Stimulated activated CD8-positive, alpha-beta memory T cell treated with anti-CD3 and anti-CD28 coated beads, Interleukin-2, amount 100 ng/mL, for 48 hours (primary cell): ENCODE measurements at regions not wholly inside any gene's neighbourhood (a gene's known extent, or its start where the extent isn't known, plus 50 kb on each side); places are given as distances from the start of the nearest gene placed in this dataset.

Experiments
- DNase-seq, 2 donors: peaks; one replicate each; pipeline ENCODE4 v3.0.0-alpha.2; 2020; ENCODE audit warnings: low read depth in 2 of 2

DNA sequence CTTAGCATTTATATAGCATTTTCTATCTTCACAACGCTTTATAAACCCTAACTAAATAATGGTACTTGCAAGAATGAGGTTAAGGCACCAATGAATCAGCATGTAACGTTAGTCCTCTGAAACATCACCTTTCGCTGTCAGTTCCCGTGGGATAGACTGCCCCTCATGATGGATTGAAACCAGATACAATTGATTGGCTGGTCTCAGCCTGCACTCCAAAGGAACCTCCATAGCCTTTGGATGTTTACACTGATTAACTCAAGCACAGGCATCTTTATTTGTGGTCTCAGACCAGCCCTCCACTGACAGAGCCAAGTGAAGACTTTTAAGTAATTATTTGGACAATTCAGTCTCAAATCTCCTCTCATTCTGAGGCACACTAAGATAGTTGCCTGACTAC, 1339.4 kb upstream of the WWC1 start:
- DNase-seq, result no peak

DNA sequence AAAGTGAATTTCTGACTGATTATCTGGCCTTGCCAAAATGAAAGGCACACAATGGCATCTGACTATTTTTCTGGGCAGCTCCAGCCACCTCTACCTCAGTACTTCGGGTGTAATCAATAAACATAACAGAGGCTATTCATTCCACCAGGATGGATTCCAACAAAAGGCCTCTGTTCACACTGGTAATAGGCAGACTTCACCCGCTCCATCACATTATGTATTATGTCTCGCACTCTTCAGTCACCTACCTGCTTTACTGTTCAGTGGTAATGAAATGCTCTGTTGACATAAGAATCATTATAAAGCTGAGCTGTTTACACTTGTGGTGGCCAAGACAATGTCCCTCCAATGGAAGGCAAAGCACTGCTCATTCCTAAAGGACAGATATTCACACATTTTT, 1333.7 kb upstream of the WWC1 start:
- DNase-seq, result no peak

- no peak for DNase-seq
These were observed 1331.7 kb upstream of the WWC1 start for GRCh38 chr5:166959766-166960165.

- no peak for DNase-seq
These were observed 1330.4 kb upstream of the WWC1 start for GRCh38 chr5:166961028-166961427.

GRCh38 chr5:166961913-166962312, 1329.5 kb upstream of the WWC1 start:
- DNase-seq, result no peak

DNA sequence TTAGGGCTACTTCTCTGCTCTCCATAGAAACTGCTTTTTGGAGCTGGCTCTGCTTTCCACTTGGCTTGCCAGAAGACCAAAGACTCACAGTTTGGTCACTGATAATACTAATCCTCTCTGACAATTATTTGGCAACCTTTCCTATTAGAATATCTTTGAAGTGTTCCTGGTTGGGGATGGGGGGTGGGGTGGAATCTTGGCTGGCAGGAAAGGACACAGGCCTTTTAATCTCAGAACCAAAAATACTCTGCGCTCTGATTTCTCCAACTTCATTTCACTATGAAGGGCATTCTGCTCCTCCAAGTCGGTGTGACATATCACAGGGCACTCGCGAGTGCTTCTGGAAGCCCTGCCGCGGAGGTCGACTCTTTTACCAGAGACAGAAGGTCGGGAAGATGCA, 1329.0 kb upstream of the WWC1 start:
- DNase-seq, result no peak

- DNase-seq, result no peak
These were observed 1327.8 kb upstream of the WWC1 start for GRCh38 chr5:166963596-166963995.

DNA sequence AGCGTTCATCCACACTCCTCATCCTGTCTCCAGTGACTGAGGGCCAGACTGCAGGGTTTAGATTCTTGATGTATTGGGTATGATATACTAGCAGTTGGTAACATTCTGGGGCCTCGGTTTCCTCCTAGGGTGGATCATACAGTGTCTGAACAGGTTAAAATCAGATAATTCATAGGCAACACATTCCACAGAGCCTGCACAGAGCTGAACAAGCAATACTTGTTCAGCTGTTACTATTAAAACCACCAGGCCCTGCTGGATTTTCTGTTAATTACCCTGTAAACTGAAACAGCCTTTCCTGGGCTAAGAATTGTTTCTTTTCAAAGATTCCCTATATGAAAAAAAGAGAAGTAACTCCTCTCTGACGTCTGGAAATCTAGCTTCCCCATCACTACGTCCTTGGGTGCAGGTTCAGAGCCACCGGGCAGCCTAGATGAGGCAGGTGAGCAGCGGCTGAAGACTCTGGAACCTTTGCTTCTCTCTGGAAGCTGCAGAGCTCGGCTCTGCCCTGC, 1313.5 kb upstream of the WWC1 start:
- no peak for DNase-seq

DNA sequence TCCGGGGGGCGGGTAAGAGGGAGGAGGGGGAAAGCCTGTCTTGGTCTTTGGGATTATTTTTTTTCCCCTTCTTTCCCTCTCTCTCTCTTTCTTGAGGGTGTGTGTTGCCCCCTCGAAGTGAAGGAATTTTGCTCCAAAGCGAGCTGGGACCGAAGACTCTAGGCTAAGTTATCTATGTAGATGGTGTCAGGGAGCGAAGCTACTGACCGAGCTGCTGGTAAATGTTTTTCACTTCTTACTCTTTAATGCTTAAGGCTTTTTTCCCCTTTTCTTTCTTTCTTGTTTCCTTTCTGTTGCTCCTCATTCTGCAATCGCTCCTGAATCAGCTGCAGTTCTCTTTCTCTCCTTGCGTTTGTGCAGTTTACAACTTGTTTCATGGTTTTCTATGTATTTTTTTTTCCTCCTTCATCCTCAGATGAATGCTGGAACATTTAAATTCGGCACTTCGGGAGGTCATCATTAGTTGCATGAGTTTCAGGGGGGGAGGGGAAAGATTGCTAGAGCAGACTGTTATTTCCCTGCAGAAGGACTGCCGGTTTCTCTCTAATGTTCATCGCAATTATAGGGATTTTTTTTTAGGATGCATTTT, 1312.0 kb upstream of the WWC1 start:
- DNase-seq, result no peak

DNA sequence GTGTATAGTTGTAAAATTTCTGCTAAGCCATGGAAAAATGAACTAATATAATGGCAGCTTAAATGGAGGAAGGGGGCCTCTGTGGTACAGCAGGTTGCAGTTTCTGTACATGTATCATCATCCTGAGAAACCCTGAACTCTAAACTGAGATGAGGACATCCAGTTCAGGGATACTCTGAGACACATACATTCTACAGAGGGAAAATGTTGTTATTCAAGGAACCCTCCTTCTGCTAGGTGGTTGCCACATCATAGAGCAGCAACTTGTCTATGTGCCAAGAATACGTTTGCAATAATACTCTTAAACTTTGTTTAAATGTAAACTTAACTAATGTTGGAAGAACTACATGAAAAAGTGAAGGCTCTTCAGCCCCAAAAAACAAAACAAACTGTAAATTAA, 1310.8 kb upstream of the WWC1 start:
- DNase-seq, result no peak

- DNase-seq, result no peak
These were observed 1309.2 kb upstream of the WWC1 start for GRCh38 chr5:166982226-166982625.

GRCh38 chr5:166991601-166992000, 1299.8 kb upstream of the WWC1 start:
- DNase-seq, result no peak

DNA sequence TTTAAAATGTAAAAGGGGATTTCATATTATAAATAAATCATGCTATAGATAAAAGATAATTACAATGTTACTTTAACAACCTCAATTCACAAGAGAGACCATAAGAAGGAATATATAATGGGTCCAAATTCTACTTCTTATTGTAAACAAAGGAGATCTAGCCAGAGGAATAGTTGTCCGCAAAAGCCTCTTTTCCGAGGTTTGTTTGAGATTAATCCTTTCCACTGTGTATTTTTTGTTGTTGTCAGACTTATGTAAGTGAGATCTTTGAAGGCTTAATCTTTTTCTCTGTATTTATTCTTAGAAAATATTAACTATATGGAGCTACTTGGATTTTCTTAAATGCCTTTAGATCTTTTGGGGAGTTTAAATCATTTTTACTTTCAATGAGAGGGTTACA, 1299.3 kb upstream of the WWC1 start:
- DNase-seq, result no peak

DNA sequence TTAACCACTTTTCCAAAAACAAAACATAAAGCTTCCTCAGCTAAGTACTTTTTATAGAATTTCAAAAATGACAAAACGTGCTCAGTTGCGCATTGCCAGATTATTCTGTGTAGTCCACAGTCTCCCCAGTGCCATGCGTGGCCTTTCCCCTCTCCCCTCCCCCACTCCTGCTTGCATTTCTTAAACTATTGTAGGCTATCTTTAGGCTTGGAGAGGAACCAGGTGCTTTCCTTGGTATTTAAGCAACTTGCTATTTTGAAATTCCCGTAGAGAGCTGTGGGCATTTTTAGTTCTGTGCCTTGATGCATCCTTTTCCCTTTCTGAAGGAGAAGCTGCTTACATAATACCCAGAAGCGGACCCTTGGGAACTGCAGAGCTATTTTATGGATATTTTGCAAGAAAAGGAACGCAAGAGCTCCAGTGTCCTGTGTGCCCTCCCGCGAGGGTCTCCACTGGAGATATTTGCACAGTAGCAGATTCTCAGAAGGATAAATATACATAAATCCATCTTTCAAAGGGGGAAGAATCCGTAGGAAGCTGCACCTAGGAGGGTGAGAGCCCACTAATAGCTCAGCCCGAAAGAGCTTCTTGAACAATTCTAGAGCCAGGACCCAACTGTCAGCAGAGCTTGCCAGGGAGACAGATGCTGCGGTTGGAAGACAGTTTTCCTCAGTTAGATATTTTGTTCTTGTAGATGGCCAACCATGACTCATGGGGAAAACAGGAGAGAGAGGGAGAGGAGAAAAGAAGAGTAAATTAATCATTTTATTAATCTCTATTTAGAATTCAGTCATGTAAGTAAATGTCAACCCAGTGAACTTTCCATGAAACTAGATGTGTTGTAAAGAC, 1298.3 kb upstream of the WWC1 start:
- DNase-seq, result no peak

- DNase-seq, result no peak
These were observed 1297.2 kb upstream of the WWC1 start for GRCh38 chr5:166994226-166994625.

- no peak for DNase-seq
These were observed 1290.2 kb upstream of the WWC1 start for GRCh38 chr5:167001246-167001645.

- DNase-seq, result no peak
These were observed 1282.7 kb upstream of the WWC1 start for GRCh38 chr5:167008705-167009104.

- DNase-seq, result no peak
These were observed 1280.2 kb upstream of the WWC1 start for GRCh38 chr5:167011196-167011595.

GRCh38 chr5:167012123-167013034, 1279.1 kb upstream of the WWC1 start:
- no peak for DNase-seq

DNA sequence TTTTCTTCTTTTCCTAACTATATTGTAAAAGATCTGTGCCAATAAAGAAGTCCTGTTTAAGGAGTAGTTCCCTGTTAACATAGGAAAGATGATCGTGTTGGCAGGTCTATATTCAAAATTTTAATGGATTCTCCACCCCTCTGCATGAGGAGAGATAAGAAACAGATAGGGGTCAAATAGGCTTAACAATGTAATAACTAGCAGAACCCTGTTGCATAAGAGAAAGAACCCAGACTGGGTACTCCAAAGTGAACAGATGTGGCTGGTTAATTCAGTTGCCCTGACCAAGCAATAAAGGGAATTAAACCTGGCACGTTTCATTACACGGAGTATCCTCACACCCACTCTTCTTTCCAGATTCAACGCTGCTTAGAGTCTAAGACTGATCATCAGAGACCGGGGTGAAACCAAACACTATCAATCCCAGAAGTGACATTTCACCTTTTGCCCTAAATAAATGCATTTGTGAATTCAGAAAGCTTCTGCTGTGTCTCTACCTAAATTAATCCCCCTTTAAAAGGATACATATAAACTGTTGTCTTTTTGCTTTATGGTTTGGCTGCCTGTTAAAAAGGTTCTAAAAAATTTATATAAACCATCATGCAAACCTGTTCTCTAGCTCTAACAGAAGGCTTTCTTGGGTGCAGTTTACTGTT, 1276.9 kb upstream of the WWC1 start:
- DNase-seq, result no peak

DNA sequence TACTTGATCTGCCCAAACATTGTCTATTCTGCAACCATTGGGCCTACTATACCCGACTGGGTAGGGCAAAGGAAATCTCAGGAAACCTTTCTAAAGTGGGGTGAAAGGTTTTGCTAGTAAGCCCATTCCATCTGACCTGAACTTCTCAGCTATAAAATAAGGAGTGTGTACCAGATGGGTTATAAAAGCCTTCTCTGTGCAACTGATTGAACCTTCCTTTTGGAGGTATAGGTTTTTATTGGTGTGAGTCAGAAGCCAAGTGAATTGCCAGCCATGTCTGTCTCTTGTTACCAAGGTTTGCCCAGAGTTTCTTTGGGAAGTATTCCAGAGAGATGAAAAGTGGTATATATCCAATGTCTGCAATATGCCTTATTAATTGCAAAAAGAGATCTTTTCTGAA, 1271.0 kb upstream of the WWC1 start:
- DNase-seq, result no peak

GRCh38 chr5:167029488-167029887, 1262.0 kb upstream of the WWC1 start:
- no peak for DNase-seq
